ENCODE measurements at regions not wholly inside any gene's neighbourhood (a gene's known extent, or its start where the extent isn't known, plus 50 kb on each side); places are given as distances from the start of the nearest gene placed in this dataset.

GRCh38 chr2:65782186-65782585 is 349.8 kb upstream of the SPRED2 start:
- H3K23ac ChIP-seq (ENCODE audit: low read length), result no peak overlapping the region
- H4K8ac ChIP-seq (ENCODE audit: low read depth, low read length), result no peak overlapping the region
- no peak overlapping the region for H2BK5ac ChIP-seq (ENCODE audit: low read depth, low read length, poor library complexity)
- no peaks in the 10 kb centered on the region for H3K36me3 ChIP-seq (ENCODE audit: control insufficient read depth in 1 of 2, insufficient read depth in 2 of 2, low read length in 2 of 2)
- no peak overlapping the region for H3K27ac ChIP-seq (ENCODE audit: low read depth, low read length)
- no peak overlapping the region for H2AFZ ChIP-seq (ENCODE audit: insufficient read depth, low read length, poor library complexity)
- H2AK5ac ChIP-seq (ENCODE audit: low read length), result no peak overlapping the region
- no peak overlapping the region for H4K12ac ChIP-seq (ENCODE audit: low read depth, low read length)
- no peaks in the 10 kb centered on the region for H3K79me1 ChIP-seq (ENCODE audit: low read length)
- H3K9ac ChIP-seq (ENCODE audit: low read length), result no peak overlapping the region
- H2BK120ac ChIP-seq (ENCODE audit: insufficient read depth, low read length, poor library complexity), result no peak overlapping the region
- peaks cover 0 to 2% of the 10 kb centered on the region in 2 experiments for H3K4me1 ChIP-seq (ENCODE audit: control insufficient read depth in 1 of 2, insufficient read depth in 2 of 2, low read length in 2 of 2)
- no peak overlapping the region for H3K4me2 ChIP-seq (ENCODE audit: low read length)
- no peak overlapping the region for H4K91ac ChIP-seq (ENCODE audit: low read depth, low read length)
- no peaks in the 10 kb centered on the region for H3K9me3 ChIP-seq (ENCODE audit: insufficient read depth, low read depth, low read length)
- no peak for DNase-seq
- no peaks in the 10 kb centered on the region for H3K27me3 ChIP-seq (ENCODE audit: insufficient read depth, low read length)
- no peak overlapping the region for H3K14ac ChIP-seq (ENCODE audit: low read length)
- no peak overlapping the region for H3K18ac ChIP-seq (ENCODE audit: low read length)
- WGBS (ENCODE audit: extremely low coverage, insufficient coverage, insufficient read length), result no CpG with 5 or more reads among the region's 1 CpG
- H3K4me3 ChIP-seq (ENCODE audit: low read depth, low read length), result no peak overlapping the region
- no peaks in the 10 kb centered on the region for H3K79me2 ChIP-seq (ENCODE audit: control insufficient read depth, insufficient read depth, low read length, poor library complexity)
- no peak overlapping the region for H3K4ac ChIP-seq (ENCODE audit: low read depth, low read length)
- H2BK12ac ChIP-seq (ENCODE audit: low read length), result no peak overlapping the region

- H2BK5ac ChIP-seq (ENCODE audit: low read depth, low read length, poor library complexity), result no peak overlapping the region
- H3K9me3 ChIP-seq (ENCODE audit: insufficient read depth, low read depth, low read length), result no peaks in the 10 kb centered on the region
- H2AK5ac ChIP-seq (ENCODE audit: low read length), result no peak overlapping the region
- peaks cover 0 to 2% of the 10 kb centered on the region in 2 experiments for H3K4me1 ChIP-seq (ENCODE audit: control insufficient read depth in 1 of 2, insufficient read depth in 2 of 2, low read length in 2 of 2)
- H4K8ac ChIP-seq (ENCODE audit: low read depth, low read length), result no peak overlapping the region
- H2BK12ac ChIP-seq (ENCODE audit: low read length), result no peak overlapping the region
- no peak overlapping the region for H3K14ac ChIP-seq (ENCODE audit: low read length)
- H4K91ac ChIP-seq (ENCODE audit: low read depth, low read length), result no peak overlapping the region
- H3K27ac ChIP-seq (ENCODE audit: low read depth, low read length), result no peak overlapping the region
- no peak overlapping the region for H3K4me3 ChIP-seq (ENCODE audit: low read depth, low read length)
- H3K4me2 ChIP-seq (ENCODE audit: low read length), result no peak overlapping the region
- H3K23ac ChIP-seq (ENCODE audit: low read length), result no peak overlapping the region
- no peaks in the 10 kb centered on the region for H3K79me1 ChIP-seq (ENCODE audit: low read length)
- no peak overlapping the region for H3K18ac ChIP-seq (ENCODE audit: low read length)
- H3K36me3 ChIP-seq (ENCODE audit: control insufficient read depth in 1 of 2, insufficient read depth in 2 of 2, low read length in 2 of 2), result no peaks in the 10 kb centered on the region
- no peaks in the 10 kb centered on the region for H3K79me2 ChIP-seq (ENCODE audit: control insufficient read depth, insufficient read depth, low read length, poor library complexity)
- no peaks in the 10 kb centered on the region for H3K27me3 ChIP-seq (ENCODE audit: insufficient read depth, low read length)
- H4K12ac ChIP-seq (ENCODE audit: low read depth, low read length), result no peak overlapping the region
- H3K4ac ChIP-seq (ENCODE audit: low read depth, low read length), result no peak overlapping the region
- H2BK120ac ChIP-seq (ENCODE audit: insufficient read depth, low read length, poor library complexity), result no peak overlapping the region
- no peak for DNase-seq
- H3K9ac ChIP-seq (ENCODE audit: low read length), result no peak overlapping the region
- H2AFZ ChIP-seq (ENCODE audit: insufficient read depth, low read length, poor library complexity), result no peak overlapping the region
Observed at GRCh38 chr2:65781756-65782155, 349.4 kb upstream of the SPRED2 start.

GRCh38 chr2:65779021-65779420 is 346.6 kb upstream of the SPRED2 start:
- no peak overlapping the region for H4K91ac ChIP-seq (ENCODE audit: low read depth, low read length)
- H3K4me2 ChIP-seq (ENCODE audit: low read length), result no peak overlapping the region
- no peak overlapping the region for H2BK12ac ChIP-seq (ENCODE audit: low read length)
- no peak overlapping the region for H3K4ac ChIP-seq (ENCODE audit: low read depth, low read length)
- no peak overlapping the region for H2BK120ac ChIP-seq (ENCODE audit: insufficient read depth, low read length, poor library complexity)
- whole genome bisulfite sequencing (ENCODE audit: extremely low coverage, insufficient coverage, insufficient read length), result no CpG with 5 or more reads among the region's 1 CpG
- H3K27me3 ChIP-seq (ENCODE audit: insufficient read depth, low read length), result no peaks in the 10 kb centered on the region
- H3K4me3 ChIP-seq (ENCODE audit: low read depth, low read length), result no peak overlapping the region
- H3K18ac ChIP-seq (ENCODE audit: low read length), result no peak overlapping the region
- H2AK5ac ChIP-seq (ENCODE audit: low read length), result no peak overlapping the region
- DNase-seq, result no peak
- H3K9ac ChIP-seq (ENCODE audit: low read length), result no peak overlapping the region
- peaks cover 0 to 2% of the 10 kb centered on the region in 2 experiments for H3K4me1 ChIP-seq (ENCODE audit: control insufficient read depth in 1 of 2, insufficient read depth in 2 of 2, low read length in 2 of 2)
- H3K23ac ChIP-seq (ENCODE audit: low read length), result no peak overlapping the region
- no peaks in the 10 kb centered on the region for H3K36me3 ChIP-seq (ENCODE audit: control insufficient read depth in 1 of 2, insufficient read depth in 2 of 2, low read length in 2 of 2)
- no peak overlapping the region for H3K27ac ChIP-seq (ENCODE audit: low read depth, low read length)
- H3K79me1 ChIP-seq (ENCODE audit: low read length), result no peaks in the 10 kb centered on the region
- H3K14ac ChIP-seq (ENCODE audit: low read length), result no peak overlapping the region
- H2BK5ac ChIP-seq (ENCODE audit: low read depth, low read length, poor library complexity), result no peak overlapping the region
- H4K12ac ChIP-seq (ENCODE audit: low read depth, low read length), result no peak overlapping the region
- no peak overlapping the region for H2AFZ ChIP-seq (ENCODE audit: insufficient read depth, low read length, poor library complexity)
- no peaks in the 10 kb centered on the region for H3K9me3 ChIP-seq (ENCODE audit: insufficient read depth, low read depth, low read length)
- H3K79me2 ChIP-seq (ENCODE audit: control insufficient read depth, insufficient read depth, low read length, poor library complexity), result no peaks in the 10 kb centered on the region
- no peak overlapping the region for H4K8ac ChIP-seq (ENCODE audit: low read depth, low read length)

GRCh38 chr2:65778137-65778536 is 345.7 kb upstream of the SPRED2 start:
- no peaks in the 10 kb centered on the region for H3K79me2 ChIP-seq (ENCODE audit: control insufficient read depth, insufficient read depth, low read length, poor library complexity)
- H3K9me3 ChIP-seq (ENCODE audit: insufficient read depth, low read depth, low read length), result no peaks in the 10 kb centered on the region
- no peak overlapping the region for H2BK120ac ChIP-seq (ENCODE audit: insufficient read depth, low read length, poor library complexity)
- H3K27me3 ChIP-seq (ENCODE audit: insufficient read depth, low read length), result no peaks in the 10 kb centered on the region
- no peaks in the 10 kb centered on the region for H3K36me3 ChIP-seq (ENCODE audit: control insufficient read depth in 1 of 2, insufficient read depth in 2 of 2, low read length in 2 of 2)
- H2BK5ac ChIP-seq (ENCODE audit: low read depth, low read length, poor library complexity), result no peak overlapping the region
- H3K4me2 ChIP-seq (ENCODE audit: low read length), result no peak overlapping the region
- no CpG with 5 or more reads among the region's 2 CpGs for WGBS (ENCODE audit: extremely low coverage, insufficient coverage, insufficient read length)
- H4K12ac ChIP-seq (ENCODE audit: low read depth, low read length), result no peak overlapping the region
- no peak overlapping the region for H4K91ac ChIP-seq (ENCODE audit: low read depth, low read length)
- no peak overlapping the region for H3K14ac ChIP-seq (ENCODE audit: low read length)
- no peak overlapping the region for H3K27ac ChIP-seq (ENCODE audit: low read depth, low read length)
- H4K8ac ChIP-seq (ENCODE audit: low read depth, low read length), result no peak overlapping the region
- no peaks in the 10 kb centered on the region for H3K79me1 ChIP-seq (ENCODE audit: low read length)
- no peak for DNase-seq
- no peak overlapping the region for H3K4me3 ChIP-seq (ENCODE audit: low read depth, low read length)
- H2BK12ac ChIP-seq (ENCODE audit: low read length), result no peak overlapping the region
- no peak overlapping the region for H2AK5ac ChIP-seq (ENCODE audit: low read length)
- H3K9ac ChIP-seq (ENCODE audit: low read length), result no peak overlapping the region
- no peak overlapping the region for H3K18ac ChIP-seq (ENCODE audit: low read length)
- H3K23ac ChIP-seq (ENCODE audit: low read length), result no peak overlapping the region
- no peak overlapping the region for H3K4ac ChIP-seq (ENCODE audit: low read depth, low read length)
- H2AFZ ChIP-seq (ENCODE audit: insufficient read depth, low read length, poor library complexity), result no peak overlapping the region
- peaks cover 0 to 2% of the 10 kb centered on the region in 2 experiments for H3K4me1 ChIP-seq (ENCODE audit: control insufficient read depth in 1 of 2, insufficient read depth in 2 of 2, low read length in 2 of 2)
